ENCODE measurements at regions not wholly inside any gene's neighbourhood (a gene's known extent, or its start where the extent isn't known, plus 50 kb on each side); places are given as distances from the start of the nearest gene placed in this dataset.

- Histone ChIP-seq H3K4me3 (ENCODE audit: low read depth, low read length) (no peak overlapping the region), H3K27ac (ENCODE audit: low read depth, low read length) (no peak overlapping the region), H3K27me3 (ENCODE audit: control insufficient read depth, insufficient read depth, low read length) (no peaks in the 10 kb centered on the region), H3K9ac (ENCODE audit: low read length) (no peak overlapping the region), H3K36me3 (ENCODE audit: control insufficient read depth, insufficient read depth, low read length) (no peaks in the 10 kb centered on the region), H3K4me1 (ENCODE audit: control insufficient read depth, insufficient read depth, low read length) (no peaks in the 10 kb centered on the region), H3K9me3 (ENCODE audit: control insufficient read depth, insufficient read depth, low read depth, low read length) (no peaks in the 10 kb centered on the region)
These were observed 147.3 kb downstream of the BTG1 start for GRCh38 chr12:91998316-91998715.

- H3K4me1 ChIP-seq (ENCODE audit: control insufficient read depth, insufficient read depth, low read length): no peaks in the 10 kb centered on the region
- H3K9ac ChIP-seq (ENCODE audit: low read length): no peak overlapping the region
- H3K4me3 ChIP-seq (ENCODE audit: low read depth, low read length): no peak overlapping the region
- no peaks in the 10 kb centered on the region for H3K36me3 ChIP-seq (ENCODE audit: control insufficient read depth, insufficient read depth, low read length)
- no peaks in the 10 kb centered on the region for H3K9me3 ChIP-seq (ENCODE audit: control insufficient read depth, insufficient read depth, low read depth, low read length)
- no peak overlapping the region for H3K27ac ChIP-seq (ENCODE audit: low read depth, low read length)
- H3K27me3 ChIP-seq (ENCODE audit: control insufficient read depth, insufficient read depth, low read length): no peaks in the 10 kb centered on the region
These were observed 151.3 kb downstream of the BTG1 start for GRCh38 chr12:91994208-91994797.

GRCh38 chr12:91993287-91994017, 152.2 kb downstream of the BTG1 start:
- Histone ChIP-seq H3K27ac (ENCODE audit: low read depth, low read length) (no peak overlapping the region), H3K9ac (ENCODE audit: low read length) (no peak overlapping the region), H3K27me3 (ENCODE audit: control insufficient read depth, insufficient read depth, low read length) (no peaks in the 10 kb centered on the region), H3K36me3 (ENCODE audit: control insufficient read depth, insufficient read depth, low read length) (no peaks in the 10 kb centered on the region), H3K4me1 (ENCODE audit: control insufficient read depth, insufficient read depth, low read length) (no peaks in the 10 kb centered on the region), H3K9me3 (ENCODE audit: control insufficient read depth, insufficient read depth, low read depth, low read length) (no peaks in the 10 kb centered on the region), H3K4me3 (ENCODE audit: low read depth, low read length) (no peak overlapping the region)

GRCh38 chr12:91991399-91992187, 154.1 kb downstream of the BTG1 start:
- Histone ChIP-seq H3K9me3 (ENCODE audit: control insufficient read depth, insufficient read depth, low read depth, low read length) (no peaks in the 10 kb centered on the region), H3K36me3 (ENCODE audit: control insufficient read depth, insufficient read depth, low read length) (no peaks in the 10 kb centered on the region), H3K4me3 (ENCODE audit: low read depth, low read length) (no peak overlapping the region), H3K9ac (ENCODE audit: low read length) (no peak overlapping the region), H3K4me1 (ENCODE audit: control insufficient read depth, insufficient read depth, low read length) (no peaks in the 10 kb centered on the region; the same call in 1 of the 2 replicates), H3K27me3 (ENCODE audit: control insufficient read depth, insufficient read depth, low read length) (no peaks in the 10 kb centered on the region), H3K27ac (ENCODE audit: low read depth, low read length) (no peak overlapping the region)

GRCh38 chr12:91990525-91990924, 155.1 kb downstream of the BTG1 start:
- no peak overlapping the region for H3K9ac ChIP-seq (ENCODE audit: low read length)
- H3K9me3 ChIP-seq (ENCODE audit: control insufficient read depth, insufficient read depth, low read depth, low read length): no peaks in the 10 kb centered on the region
- no peaks in the 10 kb centered on the region for H3K27me3 ChIP-seq (ENCODE audit: control insufficient read depth, insufficient read depth, low read length)
- H3K4me1 ChIP-seq (ENCODE audit: control insufficient read depth, insufficient read depth, low read length): peaks cover 8% of the 10 kb centered on the region
- no peaks in the 10 kb centered on the region for H3K36me3 ChIP-seq (ENCODE audit: control insufficient read depth, insufficient read depth, low read length)
- H3K27ac ChIP-seq (ENCODE audit: low read depth, low read length): no peak overlapping the region
- H3K4me3 ChIP-seq (ENCODE audit: low read depth, low read length): no peak overlapping the region

- no peak overlapping the region for H3K4me3 ChIP-seq (ENCODE audit: low read depth, low read length)
- no peak overlapping the region for H3K27ac ChIP-seq (ENCODE audit: low read depth, low read length)
- H3K4me1 ChIP-seq (ENCODE audit: control insufficient read depth, insufficient read depth, low read length): peaks cover 12% of the 10 kb centered on the region
- H3K9me3 ChIP-seq (ENCODE audit: control insufficient read depth, insufficient read depth, low read depth, low read length): no peaks in the 10 kb centered on the region
- H3K36me3 ChIP-seq (ENCODE audit: control insufficient read depth, insufficient read depth, low read length): no peaks in the 10 kb centered on the region
- no peaks in the 10 kb centered on the region for H3K27me3 ChIP-seq (ENCODE audit: control insufficient read depth, insufficient read depth, low read length)
- H3K9ac ChIP-seq (ENCODE audit: low read length): no peak overlapping the region
These were observed 156.5 kb downstream of the BTG1 start for GRCh38 chr12:91989143-91989542.

- H3K9me3 ChIP-seq (ENCODE audit: control insufficient read depth, insufficient read depth, low read depth, low read length): no peaks in the 10 kb centered on the region
- H3K27me3 ChIP-seq (ENCODE audit: control insufficient read depth, insufficient read depth, low read length): no peaks in the 10 kb centered on the region
- peaks cover 16% of the 10 kb centered on the region for H3K4me1 ChIP-seq (ENCODE audit: control insufficient read depth, insufficient read depth, low read length)
- no peaks in the 10 kb centered on the region for H3K36me3 ChIP-seq (ENCODE audit: control insufficient read depth, insufficient read depth, low read length)
- H3K4me3 ChIP-seq (ENCODE audit: low read depth, low read length): no peak overlapping the region
- H3K9ac ChIP-seq (ENCODE audit: low read length): no peak overlapping the region
- H3K27ac ChIP-seq (ENCODE audit: low read depth, low read length): no peak overlapping the region
These were observed 157.3 kb downstream of the BTG1 start for GRCh38 chr12:91988086-91988923.

- no peaks in the 10 kb centered on the region for H3K36me3 ChIP-seq (ENCODE audit: control insufficient read depth, insufficient read depth, low read length)
- no peak overlapping the region for H3K4me3 ChIP-seq (ENCODE audit: low read depth, low read length)
- no peak overlapping the region for H3K9ac ChIP-seq (ENCODE audit: low read length)
- no peaks in the 10 kb centered on the region for H3K9me3 ChIP-seq (ENCODE audit: control insufficient read depth, insufficient read depth, low read depth, low read length)
- no peak overlapping the region for H3K27ac ChIP-seq (ENCODE audit: low read depth, low read length)
- H3K4me1 ChIP-seq (ENCODE audit: control insufficient read depth, insufficient read depth, low read length): peaks cover 16% of the 10 kb centered on the region
- H3K27me3 ChIP-seq (ENCODE audit: control insufficient read depth, insufficient read depth, low read length): no peaks in the 10 kb centered on the region
These were observed 159.6 kb downstream of the BTG1 start for GRCh38 chr12:91986084-91986483.

- H3K27ac ChIP-seq (ENCODE audit: low read depth, low read length): no peak overlapping the region
- H3K9me3 ChIP-seq (ENCODE audit: control insufficient read depth, insufficient read depth, low read depth, low read length): no peaks in the 10 kb centered on the region
- H3K27me3 ChIP-seq (ENCODE audit: control insufficient read depth, insufficient read depth, low read length): no peaks in the 10 kb centered on the region
- H3K36me3 ChIP-seq (ENCODE audit: control insufficient read depth, insufficient read depth, low read length): no peaks in the 10 kb centered on the region
- H3K9ac ChIP-seq (ENCODE audit: low read length): no peak overlapping the region
- peaks cover 16% of the 10 kb centered on the region for H3K4me1 ChIP-seq (ENCODE audit: control insufficient read depth, insufficient read depth, low read length)
- no peak overlapping the region for H3K4me3 ChIP-seq (ENCODE audit: low read depth, low read length)
These were observed 160.5 kb downstream of the BTG1 start for GRCh38 chr12:91985002-91985787.

GRCh38 chr12:91984556-91984955, 161.1 kb downstream of the BTG1 start:
- Histone ChIP-seq H3K9ac (ENCODE audit: low read length) (no peak overlapping the region), H3K27me3 (ENCODE audit: control insufficient read depth, insufficient read depth, low read length) (no peaks in the 10 kb centered on the region), H3K9me3 (ENCODE audit: control insufficient read depth, insufficient read depth, low read depth, low read length) (no peaks in the 10 kb centered on the region), H3K4me3 (ENCODE audit: low read depth, low read length) (no peak overlapping the region), H3K36me3 (ENCODE audit: control insufficient read depth, insufficient read depth, low read length) (no peaks in the 10 kb centered on the region), H3K27ac (ENCODE audit: low read depth, low read length) (no peak overlapping the region), H3K4me1 (ENCODE audit: control insufficient read depth, insufficient read depth, low read length) (peaks cover 16% of the 10 kb centered on the region)

Data from HUES6 (cell line).